ENCODE measurements at regions not wholly inside any gene's neighbourhood (a gene's known extent, or its start where the extent isn't known, plus 50 kb on each side); places are given as distances from the start of the nearest gene placed in this dataset.
A peak's percentile ranks its signal among the peaks of the same experiment; 100 is the strongest.

DNA sequence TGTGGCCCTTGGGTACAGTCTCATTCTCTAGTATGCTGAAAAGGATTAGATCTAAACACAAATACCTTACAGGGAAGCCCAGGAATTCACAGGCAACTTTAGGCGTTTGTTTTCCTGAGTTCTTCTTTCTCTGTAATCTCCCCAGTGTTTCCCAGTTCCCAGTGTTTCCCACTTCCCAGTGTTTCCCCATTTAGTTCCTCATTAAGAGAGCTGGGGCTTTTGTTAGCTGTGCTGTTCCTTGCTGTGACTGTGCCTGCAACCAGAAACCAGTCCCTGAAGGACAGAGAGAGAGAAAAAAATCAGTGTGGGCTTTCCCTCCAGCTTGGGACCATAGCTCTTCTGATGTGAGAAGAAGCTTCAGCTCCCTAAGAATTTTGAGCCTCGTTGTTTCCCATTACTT is 802.9 kb upstream of the COBL start:
- no peak for DNase-seq

DNA sequence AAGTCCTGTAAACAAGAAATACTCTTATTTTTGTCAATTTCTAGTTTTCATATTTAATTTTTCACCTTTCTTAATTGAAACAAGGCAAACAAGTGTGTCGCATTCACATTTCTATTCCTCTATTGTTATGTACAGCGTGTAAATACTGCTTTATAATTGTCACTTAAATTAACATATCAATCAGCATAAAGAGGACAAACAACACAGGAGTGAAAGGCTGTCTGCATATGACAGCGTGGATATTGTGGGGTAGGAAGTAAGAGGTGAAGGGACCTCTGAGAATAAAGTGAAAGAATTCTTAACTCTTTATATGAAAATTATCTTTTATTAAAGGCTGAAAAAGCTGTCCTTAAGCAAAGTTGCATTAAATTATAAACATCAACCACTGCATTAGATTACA is 797.9 kb upstream of the COBL start:
- no peak for DNase-seq

DNA sequence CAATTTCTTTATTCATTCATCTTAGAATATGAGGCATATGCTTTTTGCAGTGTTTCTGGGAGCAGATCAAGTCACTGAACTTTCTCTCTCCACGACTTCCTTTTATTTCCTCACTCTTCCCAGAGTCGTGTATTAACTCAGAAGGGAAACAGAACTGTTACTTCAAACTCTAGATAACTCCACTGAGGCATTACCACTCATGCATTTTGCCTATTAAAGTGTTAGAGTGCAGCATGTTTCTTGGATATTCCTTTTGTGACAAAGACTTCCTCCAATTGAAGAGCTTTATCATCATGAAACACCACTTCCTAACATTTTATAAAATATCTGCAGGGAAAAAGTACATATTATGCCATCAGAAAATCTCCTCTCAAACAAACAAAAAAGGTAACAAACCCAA is 797.4 kb upstream of the COBL start:
- DNase-seq = no peak

DNA sequence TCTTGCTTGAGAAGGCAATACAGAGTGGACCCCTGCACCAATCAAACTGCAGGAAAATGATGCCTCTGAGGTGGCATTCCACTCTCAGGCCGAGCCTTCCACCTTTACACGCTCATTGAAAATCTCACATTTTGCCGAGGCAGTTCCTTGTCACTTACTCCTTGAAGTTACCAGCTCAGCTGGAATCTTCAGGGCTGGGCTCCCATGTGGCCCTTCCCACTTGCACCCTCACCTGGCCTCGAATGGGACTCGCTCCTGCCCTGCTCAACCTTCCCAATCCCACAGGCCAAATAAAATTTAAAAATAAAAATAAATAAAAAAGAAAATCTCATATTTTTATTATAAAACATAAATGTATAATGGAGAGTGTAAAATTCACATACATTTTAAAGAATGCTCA is 790.7 kb upstream of the COBL start:
- DNase-seq = no peak

DNA sequence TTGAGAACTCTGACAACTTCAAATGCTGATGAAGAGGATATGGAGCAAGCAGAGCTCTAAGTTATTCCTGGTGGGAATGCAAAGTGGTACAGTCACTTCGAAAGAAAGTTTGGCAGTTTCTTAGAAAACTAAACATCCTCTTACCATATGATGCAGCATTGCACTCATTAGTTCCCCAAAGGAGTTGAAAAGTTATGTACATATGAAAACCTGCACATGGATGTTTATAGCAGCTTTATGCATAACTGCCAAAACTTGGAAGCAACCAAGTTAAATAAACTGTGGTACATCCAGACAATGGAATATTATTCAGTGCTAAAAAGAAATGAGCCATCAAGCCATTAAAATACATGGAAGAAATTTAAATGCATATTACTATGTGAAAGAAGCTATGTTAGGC is 779.3 kb upstream of the COBL start:
- DNase-seq = no peak

DNA sequence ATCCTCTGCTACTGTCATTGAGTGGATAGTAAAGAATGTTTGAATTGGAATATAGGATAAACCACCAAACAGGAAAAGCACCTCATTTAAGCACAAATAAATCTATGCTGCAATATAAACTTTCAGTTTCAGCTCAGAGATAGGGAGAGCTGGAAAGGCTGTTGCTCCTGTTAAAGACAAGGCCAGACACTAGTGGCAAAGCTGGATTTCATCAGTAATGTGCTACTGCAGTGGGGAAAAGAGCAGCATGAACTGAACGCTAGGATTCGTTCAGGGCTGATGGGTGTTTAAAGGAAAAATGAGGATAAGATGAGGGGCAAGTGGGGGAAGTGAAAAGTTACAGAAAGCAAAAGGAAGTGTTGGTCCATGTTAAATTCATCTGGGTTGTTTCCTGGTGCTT is 775.4 kb upstream of the COBL start:
- no peak for DNase-seq

DNA sequence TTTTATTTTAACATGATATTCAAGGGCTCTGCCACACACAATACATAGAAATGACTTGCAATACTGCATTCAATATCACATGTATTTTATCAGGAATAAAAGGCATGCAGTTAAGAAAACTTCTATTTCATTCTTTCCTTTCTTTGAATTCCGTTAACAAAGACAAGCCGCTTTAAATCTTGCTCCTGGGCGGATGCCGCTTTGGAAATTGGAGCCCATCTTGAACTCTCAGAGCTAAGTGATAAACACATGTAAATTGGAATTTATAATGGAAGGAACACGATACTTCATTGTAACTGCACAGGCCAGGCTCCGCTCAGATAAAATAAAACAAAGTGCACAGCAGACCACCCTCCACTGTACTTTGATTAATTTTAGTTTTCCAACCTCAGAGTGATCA is 774.5 kb upstream of the COBL start:
- no peak for DNase-seq

DNA sequence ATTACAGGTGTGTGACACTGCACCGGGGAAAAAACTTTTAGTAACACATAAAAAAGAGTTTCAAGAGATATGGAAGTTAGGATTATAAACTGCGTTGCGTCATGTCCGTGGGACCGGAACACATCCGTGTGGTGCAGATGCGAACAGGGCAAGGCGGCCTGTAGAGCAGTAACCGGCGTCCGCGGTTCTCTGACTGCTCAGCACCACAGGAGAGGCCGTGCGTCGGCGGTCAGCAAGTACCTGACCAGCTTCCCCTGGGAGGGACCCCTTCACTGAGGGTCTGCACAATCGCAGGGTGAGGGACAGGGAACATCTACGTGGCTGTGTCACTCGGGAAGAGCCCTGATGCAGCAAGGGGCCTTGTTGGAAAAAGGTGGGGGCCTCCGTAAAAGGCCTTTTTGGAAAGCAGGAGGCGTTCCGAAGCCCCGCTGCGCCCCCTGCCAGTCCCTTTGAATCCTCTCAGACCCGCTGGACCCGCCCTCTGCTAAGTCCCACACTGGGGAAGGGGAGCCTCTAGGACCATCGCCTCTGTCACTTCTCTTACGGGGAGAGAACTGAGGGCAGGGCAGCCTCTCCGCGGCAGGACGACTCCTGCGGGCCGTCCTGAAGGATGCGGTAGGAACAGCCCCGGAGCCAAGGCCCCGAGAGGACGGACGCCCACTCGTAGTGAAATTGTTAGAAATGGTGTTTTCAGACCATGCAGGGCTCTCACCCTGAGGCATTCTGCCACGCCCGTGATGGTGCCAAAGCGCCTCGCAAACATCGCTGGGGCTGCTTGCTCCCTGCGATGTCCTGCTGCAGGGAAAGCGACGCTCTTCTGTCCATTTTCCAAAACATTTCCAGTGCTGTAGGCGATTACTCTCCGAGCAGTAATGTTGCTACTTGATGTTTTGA is 771.6 kb upstream of the COBL start:
- DNase-seq = no peak

DNA sequence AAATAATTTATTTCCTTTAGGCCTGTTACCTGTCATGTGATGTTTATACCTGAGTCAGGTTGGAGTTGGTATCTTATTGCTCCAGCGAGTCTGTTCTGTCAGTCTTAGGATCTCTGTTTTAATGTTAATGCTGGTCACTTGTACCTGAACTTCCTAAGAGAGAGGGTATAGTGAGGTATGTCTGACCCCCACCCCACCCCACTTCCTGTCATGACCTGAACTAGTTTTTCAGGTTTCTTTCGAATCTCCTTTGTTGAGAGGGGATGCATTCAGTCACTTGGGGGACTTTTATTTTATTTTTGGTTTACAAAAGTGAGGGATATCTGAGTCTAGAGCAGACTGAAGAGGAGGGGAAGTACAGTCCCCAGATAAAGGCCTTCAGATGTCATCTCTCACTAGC is 769.0 kb upstream of the COBL start:
- no peak for DNase-seq

DNA sequence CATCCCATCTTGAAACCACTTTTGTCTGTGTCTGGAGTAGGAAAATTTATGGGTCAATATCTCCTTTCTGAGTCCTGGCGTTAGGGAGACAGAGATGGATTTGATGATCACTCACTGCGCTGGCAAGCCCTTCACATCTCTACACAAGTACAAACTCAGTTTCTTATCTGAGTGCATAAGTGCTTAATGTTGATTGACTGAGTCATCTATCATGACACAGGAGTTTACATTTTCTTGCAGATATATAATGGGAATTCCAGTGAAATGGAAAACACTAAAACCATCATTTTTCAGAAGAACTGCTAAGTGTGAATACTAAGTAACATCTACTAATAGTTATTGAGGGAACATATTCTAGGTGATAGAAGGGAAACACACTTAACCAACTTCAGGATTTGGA is 763.9 kb upstream of the COBL start:
- no peak for DNase-seq

DNA sequence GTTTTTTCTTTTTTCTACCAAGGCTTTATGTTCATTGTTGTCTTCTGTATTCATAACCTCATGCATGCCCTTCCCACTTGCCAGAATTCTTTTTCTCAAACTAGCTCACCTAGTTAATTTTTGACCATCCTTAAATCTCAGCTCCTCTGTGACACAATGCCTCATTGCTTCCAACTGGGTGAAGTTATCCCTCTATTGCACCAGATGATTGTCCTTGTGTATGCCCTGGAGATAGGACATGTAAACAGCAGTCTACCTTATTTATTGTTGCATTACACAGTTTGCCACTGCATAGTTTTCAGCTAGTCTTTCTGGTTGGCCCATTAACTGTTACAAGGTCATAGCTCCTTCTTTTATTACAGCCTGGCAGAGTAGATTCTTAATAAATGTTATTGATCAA is 763.1 kb upstream of the COBL start:
- no peak for DNase-seq

DNA sequence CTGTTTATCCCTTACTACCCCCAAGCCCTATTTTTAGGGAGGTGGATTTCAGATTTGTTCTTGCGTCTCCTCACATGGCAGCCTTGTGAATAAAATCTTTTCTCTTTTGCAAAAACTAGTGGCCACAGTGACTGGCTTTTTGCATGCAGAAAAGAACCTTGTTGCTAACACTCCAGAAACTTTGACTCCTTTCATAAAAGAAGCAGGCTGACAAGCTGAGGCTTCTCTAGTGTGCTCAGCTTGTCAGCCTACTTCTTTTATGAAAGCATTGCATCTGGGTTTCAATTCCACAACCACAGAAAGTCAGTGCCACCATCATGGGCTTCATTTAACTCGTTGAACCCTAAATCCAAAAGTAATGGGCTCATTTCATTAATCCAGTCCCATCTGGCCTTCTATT is 761.0 kb upstream of the COBL start:
- no peak for DNase-seq

DNA sequence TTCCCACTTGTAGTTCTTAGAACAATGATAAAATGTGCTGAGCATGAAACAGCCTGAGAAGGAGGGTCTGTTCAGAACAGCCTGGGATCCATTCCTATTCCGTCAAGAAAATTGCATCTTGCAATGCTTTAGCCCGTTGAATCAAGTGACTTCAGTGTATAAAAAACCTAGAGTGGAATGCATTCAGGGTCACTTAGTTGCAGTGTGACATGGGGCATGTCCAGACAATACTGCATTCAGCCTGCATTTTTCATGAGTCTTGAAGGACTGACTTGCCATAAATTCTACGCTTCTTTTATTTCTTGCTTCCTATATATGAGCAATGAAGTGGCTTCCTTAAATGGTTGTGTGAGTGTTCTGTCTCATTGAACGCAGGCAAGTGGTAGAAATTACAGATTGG is 758.3 kb upstream of the COBL start:
- DNase-seq = no peak

DNA sequence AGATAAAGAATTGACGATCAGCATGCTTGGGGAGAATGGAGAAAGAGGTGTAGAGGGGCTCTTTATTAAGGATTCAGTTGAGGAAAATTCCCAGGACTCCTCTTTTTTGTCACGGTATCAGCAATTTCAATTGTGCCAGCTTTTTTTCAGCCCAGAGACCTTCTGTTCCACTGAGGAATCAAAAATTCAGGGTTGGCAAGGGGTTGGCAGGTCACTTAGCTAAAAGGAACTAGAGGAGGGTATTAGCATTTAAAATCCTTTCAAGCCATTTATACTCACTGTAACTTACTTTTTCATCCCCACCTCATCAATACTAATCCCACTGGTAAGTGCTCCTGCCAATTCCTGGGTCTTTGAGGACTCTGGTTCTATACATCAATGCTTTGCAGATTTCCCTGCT is 757.5 kb upstream of the COBL start:
- DNase-seq = no peak

DNA sequence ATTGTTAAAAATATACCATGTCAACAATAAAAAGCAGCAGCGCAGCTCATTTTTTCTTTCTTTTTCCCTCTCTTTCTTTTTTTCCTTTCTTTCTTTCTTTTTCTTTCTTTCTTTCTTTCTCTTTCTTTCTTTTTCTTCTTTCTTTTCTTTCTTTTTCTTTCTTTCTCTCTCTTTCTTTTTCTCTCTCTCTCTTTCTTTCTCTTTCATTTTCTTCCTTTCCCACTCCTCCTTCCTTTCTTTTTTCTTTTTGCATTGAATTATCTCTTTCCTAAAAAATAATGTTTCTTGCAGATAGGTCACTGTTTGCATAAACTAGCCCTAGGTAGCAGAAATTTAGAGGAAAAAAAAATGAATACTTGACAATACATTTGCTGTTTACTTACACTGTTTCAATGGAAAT is 755.1 kb upstream of the COBL start:
- DNase-seq = no peak

DNA sequence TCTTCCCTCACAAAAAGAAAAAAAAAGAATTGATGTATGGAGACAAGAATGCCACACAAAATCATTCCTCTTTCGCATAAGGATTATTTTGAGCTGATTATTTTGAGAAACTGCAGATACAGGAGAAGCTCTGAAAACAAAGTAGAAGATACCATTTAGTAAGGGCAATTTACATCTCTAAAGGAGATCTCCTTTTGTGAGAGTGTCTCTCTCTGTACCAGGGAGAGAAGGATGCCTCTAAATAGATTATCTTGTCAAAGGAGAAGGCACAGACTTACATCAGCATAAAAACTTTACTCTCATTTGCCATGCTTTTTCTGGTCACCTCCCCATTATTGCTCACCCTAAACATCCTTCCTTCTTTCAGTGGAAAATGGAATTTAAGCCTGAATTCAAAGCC is 747.9 kb upstream of the COBL start:
- DNase-seq = no peak

DNA sequence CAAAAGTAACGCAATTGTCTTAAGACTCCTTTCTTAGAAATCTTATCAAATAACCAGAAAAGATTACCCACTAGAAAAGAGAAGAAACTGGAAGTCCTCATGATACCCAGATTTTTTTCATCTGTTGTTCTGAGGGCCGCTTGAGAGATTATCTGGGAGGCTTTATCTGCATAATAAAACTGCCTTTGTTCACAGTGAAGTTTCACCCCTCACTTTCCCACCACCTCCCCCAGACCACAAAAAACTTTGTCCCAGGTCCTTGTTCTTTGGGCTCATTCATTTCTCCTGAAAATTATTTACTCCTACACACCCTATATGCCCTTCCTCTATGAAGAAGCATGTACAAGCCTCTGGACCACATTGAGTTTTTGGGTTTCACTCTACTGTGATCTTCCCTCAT is 745.1 kb upstream of the COBL start:
- no peak for DNase-seq

DNA sequence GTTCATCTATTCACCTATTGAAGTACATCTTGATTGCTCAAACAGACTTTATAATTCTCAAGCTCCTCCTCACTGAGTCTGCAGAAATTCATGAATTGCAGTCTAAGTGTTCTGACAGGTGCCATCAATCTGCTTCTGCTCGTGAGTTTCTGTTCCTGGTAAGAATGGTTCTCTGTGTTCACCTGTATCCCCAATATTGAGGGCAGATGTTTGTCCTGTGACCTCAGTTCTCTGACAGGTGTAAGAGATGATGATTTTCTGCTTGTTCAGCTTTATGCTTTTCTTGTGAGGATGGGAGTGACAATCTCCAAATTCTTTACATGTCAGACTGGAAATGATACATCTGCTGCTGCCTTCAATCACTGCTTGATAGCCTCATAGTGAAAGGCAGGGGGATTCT is 736.9 kb upstream of the COBL start:
- no peak for DNase-seq

DNA sequence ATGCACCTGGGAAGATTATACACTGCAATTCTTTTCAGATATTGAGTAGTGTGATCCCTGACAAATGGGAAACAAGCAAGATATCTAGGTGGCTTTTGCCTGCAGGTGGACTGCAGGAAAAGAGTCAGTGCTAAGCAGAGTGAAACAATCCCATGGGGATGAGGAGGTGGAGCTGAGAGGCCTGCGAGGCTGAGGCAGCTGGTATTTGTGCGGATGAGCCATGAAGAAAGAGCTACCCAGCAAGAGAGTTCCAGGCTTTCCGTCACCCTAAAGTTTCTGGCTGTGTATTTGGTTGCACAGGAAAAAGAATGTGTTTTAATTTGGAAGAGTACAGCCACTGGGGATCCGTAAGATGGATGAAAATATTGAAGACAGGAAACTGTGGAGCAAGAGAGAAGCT is 714.1 kb upstream of the COBL start:
- DNase-seq = no peak

DNA sequence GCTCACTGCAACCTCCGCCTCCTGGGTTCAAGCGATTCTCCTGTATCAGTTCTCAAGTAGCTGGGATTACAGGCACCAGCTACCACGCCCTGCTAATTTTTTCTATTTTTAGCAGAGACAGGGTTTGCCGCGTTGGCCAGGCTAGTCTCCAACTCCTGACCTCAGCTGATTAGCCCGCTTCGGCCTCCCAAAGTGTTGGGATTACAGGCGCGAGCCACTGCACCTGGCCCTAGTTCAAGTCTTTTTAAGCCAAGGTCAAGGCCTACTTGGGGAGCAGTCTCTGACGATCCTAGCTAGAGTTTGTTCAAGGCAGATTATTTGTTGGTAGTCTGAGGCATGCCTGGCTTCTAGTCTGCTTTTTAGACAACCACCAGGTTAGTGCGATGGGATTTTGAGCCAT is 709.5 kb upstream of the COBL start:
- no peak for DNase-seq

DNA sequence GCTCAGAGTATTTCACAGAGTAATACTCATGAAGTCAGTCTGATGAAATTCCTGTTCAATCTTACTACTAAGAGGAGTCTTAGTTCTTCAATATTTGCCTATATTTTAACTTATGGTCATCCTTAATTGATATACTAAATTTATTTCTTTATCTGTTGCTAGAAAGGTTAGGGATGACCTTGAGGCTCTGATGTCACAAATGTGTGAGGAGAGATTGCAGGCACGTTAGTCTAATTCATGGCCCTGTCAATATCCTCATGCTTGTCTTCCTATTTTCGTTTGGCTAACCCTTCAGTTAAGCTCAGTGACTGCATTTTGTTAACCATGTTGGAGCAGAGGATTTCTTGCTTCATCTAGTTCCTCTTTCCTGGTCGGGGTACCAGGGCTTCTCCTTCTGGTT is 704.7 kb upstream of the COBL start:
- no peak for DNase-seq

DNA sequence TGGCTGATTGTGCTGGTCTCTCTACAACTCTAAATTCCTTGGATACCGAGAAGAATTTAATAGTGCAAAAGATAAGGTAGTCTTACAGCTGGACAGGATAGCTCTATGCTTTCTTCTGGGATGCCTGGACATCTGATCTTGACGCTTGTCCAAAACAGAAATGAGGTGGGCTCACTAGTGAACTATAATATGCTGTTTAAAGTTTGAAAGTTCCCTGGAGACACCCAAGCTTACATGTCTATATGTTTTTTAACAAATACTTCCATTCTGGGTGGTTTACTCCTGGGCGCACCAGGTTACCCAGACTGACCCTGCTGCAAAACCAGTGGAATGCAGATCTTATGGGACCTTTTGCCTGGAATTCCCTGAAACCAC is 702.1 kb upstream of the COBL start:
- DNase-seq = no peak

DNA sequence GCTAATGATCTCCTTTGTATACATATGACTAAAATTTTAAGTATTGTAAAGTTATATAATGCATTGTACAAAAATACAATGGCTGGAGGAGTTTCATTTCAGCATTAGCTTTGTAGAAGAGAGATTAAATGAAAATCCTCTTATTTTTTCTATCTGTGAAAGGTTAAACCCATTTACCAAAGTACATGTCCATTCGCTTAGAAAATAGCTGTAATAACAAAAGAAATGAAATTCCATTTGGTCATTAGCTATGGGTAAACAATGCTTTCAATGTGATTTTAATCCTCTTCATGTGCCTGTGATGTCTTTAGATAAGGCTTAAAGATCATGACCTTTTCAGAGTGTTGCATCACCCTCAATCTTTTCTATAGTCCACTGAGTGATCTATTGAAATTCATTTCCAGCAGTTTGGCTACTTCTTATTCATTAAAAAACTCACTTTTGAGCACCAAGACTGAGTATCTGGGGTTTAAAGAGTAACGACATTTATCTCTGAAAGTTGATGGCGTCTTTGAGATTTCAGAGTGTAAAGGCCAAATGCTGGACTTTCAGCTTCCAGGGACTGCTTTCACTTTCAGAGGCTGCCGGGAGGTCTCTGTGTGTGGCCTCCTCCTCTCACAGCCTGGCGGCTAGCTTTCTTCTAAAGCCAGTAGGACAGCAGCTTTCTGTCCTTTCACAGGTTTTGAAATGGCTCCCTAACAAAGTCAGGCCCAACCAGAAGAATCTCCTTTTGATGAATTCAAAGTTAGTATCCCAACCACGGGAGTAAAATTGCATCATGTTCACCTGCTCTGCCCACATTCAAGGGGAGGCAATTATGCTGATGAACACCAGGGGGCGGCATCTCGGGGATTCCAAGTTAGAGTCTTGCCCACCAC is 701.4 kb upstream of the COBL start:
- DNase-seq = peak in 1 of 5 donors; percentile 0

DNA sequence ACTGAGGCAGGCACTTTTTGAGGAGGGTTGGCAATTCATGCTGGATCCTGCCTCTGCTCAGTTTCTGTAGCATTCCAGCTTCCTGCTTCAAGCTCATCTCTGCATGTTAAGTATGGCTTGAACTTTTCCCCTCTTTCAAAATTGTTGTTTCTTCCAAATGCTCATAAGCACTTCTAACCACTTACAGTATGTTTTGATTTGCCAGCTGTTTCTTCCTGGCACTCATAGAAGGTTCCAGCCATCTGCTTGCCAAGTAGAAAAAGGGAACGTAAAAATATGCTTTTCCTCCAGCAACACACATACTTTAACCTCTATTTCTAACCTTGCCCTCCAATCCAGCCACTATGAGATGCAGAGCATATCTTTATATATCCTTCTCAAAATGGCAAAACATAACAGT is 692.6 kb upstream of the COBL start:
- DNase-seq = no peak
